Fibroblast of skin of right biceps (primary cell): ENCODE measurements at regions not wholly inside any gene's neighbourhood (a gene's known extent, or its start where the extent isn't known, plus 50 kb on each side); places are given as distances from the start of the nearest gene placed in this dataset.
A peak's percentile ranks its signal among the peaks of the same experiment; 100 is the strongest.
"Not testable (repeated sequence)": the region's sequence is repeated elsewhere in the genome, so short reads cannot be mapped to it uniquely, and the experiment has no call there.

Source experiments
- DNase-seq: peaks from one replicate; pipeline ENCODE4 v3.0.0-alpha.2; 2013

DNA sequence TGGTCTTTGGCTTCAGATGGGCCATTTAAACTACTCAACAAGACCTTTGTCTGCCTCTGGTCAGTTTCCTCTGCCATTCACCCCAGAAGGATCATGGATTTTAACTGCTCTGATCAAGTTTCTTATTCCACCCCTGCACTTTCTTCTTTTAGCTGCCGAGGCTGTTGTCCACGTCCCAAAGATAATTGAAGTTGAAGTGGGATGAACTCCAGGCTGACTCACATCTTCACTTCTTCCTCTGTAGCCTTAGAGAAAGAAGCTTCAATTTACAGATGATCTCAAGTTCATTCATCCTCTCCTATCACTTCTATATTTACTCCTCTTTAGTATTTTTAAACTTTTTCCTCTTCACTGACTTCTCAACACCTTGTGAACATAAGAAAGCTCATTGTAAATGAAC lies 651.6 kb downstream of the UTRN start:
- DNase-seq: no peak

- peak; percentile 56 for DNase-seq
Observed at GRCh38 chr6:144939921-144940320, 654.8 kb downstream of the UTRN start.

DNA sequence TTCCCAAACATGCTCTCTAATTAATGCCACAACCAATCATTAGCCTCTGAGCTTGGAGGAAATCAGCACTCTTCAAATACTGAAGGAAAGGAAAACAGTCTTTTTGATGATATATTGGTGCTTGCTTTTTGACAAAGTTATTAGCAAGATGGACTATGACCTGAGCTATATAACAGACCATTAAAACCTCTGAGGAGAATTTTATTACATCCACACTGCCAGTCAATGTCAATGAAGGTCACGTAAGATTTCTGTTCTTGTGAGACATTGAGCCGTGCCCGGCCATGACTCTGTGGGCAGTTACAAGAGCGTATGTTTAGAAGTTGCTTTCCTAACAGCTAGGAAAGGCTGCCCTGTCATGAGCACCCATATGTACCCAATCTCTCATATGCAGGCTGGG lies 659.0 kb downstream of the UTRN start:
- DNase-seq: no peak

DNA sequence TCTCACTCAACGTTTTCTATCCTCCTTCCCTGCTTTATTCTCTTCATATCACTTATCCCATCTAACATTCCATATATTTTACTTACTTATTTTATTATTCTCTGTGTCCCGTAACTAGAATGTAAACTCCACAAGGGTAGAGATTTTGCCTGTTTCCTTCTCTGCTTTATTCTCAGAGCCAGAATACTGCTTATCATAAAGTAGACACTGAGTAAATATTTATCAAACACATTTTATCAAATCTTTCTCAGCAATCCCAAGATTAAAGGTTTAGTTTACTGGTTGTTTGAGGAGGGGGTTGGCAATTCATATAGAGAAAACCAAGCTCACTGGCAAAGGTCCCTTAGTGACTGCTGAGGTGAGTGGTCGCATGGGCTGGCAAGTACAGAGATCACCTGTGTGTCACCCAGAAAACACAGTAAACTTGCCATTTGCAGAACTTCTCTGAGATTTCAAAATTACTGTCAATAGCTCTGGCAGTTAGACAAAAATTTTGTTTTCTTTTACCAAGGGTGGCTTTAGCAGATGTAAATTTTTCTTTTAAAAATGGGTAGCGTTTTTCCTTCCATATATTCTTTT lies 662.4 kb downstream of the UTRN start:
- no peak for DNase-seq

DNA sequence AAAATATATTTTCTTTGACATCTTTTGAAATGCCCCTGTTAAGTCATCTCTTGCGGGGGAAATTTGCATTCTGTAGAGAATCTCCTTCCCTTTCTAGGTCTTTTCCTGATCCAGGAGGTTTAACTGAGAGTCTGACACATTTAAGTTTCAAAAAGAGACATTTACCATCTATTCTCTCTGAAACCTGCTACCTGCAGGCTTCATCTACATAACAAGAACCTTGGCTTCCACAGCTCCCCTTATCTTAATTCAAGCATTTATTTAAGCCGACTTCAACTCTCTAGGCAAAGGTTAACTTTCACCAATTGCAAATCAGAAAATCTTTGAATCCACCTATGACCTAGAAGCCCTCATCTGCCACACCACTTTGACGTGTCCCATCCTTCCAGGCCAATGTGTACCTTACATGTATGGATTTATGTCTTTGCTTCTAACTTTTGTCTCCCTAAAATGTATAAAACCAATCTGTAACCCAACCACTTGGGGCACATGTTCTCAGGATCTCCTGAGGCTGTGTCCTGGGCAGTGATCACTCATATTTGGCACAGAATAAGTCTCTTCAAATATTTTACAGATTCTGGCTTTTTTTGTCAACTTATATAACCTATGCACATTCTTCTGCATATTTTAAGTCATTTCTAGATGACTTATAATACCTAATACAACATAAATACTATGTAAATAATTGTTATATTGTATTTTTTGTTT lies 666.7 kb downstream of the UTRN start:
- DNase-seq: no peak

DNA sequence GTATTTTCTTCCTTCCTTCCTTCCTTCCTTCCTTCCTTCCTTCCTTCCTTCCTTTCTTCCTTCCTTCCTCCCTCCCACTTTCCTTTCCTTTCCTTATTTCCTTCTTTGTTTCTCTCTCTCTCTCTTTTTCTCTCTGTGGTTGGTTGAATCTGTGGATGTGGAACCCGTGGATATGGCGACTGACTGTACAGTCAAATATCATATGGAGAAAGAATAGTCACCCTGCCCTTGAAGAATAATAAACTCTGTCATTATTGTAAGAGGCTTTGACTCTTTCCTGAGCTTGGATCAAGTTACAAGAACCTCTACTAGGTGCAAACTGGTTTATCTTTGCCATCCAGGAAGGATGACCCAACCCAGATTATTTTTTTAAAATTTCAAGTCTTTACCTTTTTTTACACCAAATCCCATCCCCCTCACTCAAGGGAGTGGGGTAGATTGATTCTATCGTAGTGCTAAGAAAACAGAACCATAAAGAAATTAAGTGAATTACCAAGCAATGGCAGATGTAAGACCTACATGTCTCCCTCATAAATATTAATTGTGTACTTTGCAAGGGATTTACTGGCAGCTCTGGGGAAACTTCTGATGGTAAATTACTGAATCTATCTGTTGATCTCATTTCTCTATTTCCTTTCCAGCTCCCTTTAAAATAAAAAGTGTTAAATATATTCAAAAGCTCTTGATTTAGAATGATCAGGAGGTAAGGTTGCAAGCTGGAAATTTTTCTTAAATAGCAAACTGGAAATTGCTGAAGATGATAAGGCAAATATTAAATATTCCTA lies 667.5 kb downstream of the UTRN start:
- DNase-seq: no peak

GRCh38 chr6:144953552-144954240 lies 668.6 kb downstream of the UTRN start:
- DNase-seq: peak; percentile 67

DNA sequence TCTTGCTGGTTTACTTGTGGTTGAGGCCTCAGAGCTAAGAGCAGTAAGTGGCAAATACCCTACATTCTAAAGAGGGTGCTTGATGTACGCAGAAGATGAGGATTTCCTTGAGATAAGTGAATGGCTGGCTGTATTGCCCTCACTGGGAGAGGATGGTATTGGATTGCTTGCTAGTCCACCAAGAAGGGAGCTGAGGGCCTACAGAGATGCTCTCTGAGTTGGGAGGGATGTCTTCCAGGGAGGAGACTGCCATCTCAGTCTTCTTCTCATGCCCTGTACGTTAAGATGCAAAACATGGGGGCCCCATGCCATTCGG lies 669.1 kb downstream of the UTRN start:
- no peak for DNase-seq

GRCh38 chr6:144955392-144955791 lies 670.3 kb downstream of the UTRN start:
- no peak for DNase-seq

- DNase-seq: peak; percentile 50
Observed at GRCh38 chr6:144955859-144956258, 670.7 kb downstream of the UTRN start.

GRCh38 chr6:144956697-144957096 lies 671.6 kb downstream of the UTRN start:
- DNase-seq: not testable (repeated sequence)

GRCh38 chr6:144957236-144957937 lies 672.3 kb downstream of the UTRN start:
- DNase-seq: no peak

DNA sequence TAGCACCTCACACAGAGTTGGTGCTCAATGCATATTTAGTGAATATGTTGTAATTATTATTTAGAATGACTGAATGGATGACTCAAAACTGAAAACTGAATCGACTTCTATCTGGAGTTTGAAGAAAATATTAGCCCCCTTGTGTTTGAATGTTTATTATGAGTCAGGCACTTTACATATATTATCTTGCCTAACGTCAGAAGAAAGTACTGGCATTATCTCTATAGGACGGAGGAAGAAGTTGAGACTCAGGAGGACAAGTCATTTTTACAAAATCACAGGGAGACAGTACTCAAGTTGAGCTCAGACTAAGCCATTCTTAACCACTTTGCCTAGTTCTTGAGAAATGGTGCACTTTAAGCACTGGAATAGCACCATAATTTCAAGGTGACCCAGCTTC lies 684.0 kb downstream of the UTRN start:
- no peak for DNase-seq

GRCh38 chr6:144969602-144970272 lies 684.6 kb downstream of the UTRN start:
- DNase-seq: no peak

- peak; percentile 34 for DNase-seq
Observed at GRCh38 chr6:144977250-144977864, 692.2 kb downstream of the UTRN start.

- no peak for DNase-seq
Observed at GRCh38 chr6:144978208-144978607, 693.1 kb downstream of the UTRN start.

DNA sequence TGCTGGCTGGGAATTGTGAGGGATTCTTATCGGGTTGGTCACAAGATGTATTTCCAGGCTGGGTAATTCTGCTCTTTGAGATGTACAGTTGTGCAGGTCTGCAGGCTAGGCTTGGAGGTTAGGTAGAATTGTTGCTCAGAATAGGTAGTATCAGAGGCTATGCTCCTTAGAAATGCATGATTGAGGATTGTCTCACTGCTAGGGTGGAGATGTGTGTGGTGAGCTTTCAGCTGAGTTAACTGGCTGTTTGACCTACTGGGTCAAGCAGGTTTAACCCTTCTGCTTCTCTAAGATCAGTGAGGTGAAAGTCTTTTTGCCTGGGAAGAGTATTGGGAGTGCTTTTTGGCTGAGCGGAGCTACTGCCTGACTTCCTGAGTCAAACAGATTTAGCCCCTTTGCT lies 701.1 kb downstream of the UTRN start:
- DNase-seq: no peak

DNA sequence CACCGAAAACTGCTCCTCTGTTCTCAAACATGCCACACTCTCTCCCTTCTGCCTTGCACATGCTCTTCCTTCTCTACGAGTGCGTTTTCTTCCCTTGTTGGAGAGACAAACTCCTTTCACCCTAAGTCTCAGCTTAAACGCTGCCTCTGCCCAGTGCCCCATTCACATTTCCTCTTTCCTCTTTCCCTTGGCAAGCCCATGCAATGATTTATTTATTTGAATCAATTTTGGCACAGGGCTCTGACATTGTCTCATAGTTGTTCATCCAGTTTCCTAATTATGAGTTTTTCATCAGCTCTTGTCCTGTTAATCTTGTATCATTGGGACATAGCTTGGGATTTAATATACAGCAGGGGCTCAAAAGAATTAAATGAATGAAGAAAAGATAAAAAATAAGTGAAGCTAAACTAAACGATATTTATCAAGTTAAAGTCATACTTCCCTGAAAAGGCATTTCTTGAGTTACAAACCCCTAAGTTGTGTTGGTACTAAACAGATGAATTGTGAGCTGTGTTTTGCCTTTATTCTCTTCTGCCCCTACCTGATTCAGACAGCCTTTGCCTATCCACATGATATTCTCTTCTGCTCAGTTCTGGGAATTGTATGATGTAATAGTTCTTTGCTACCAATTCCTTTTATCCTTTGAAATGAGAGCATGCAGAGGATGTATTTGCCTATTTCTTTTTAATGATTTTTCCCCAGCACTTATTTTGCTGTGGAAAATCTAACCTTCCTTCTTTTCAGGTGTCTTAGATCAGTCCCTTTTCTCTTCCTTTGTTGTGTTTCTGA lies 704.4 kb downstream of the UTRN start:
- no peak for DNase-seq

DNA sequence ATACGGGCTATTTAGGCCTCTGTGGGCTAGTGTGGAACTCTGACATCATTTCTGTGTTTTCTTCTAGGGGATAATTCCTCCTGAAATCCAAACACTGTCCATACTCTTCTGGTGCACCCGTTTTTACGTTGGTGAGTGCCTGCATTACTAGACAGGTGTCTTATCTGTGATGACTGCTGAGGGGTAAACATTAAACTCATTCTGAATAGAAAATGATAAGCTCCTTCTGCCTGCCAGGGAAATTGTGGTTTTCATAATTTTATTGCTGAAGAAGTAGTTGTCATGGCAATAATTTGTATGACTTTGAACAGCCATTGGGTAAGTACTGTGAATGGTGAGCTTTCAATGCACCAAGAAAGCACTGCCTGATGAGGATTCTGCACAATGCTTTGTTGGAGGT lies 705.6 kb downstream of the UTRN start:
- DNase-seq: no peak

DNA sequence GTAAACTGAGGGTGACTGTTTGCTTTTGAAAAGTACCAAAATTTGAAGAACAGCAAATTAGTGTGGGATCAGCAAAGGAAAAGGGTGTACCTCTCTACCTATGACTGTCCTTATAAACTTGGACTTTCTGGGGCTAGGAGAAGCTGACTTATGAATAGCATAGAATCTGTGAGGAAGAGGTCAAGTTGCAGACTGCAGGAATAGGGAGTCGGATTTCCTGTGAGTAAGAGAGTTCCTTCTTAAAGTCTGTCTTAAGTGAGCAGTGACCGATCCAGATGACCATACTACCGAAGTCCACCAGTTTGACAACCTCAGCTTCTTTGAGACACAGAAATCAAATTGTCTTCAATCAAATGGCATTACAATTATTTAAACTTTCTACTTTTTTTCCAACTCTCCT lies 708.7 kb downstream of the UTRN start:
- DNase-seq: peak; percentile 11

- no peak for DNase-seq
Observed at GRCh38 chr6:144997996-144998395, 712.9 kb downstream of the UTRN start.
